Mammary epithelial cell (primary cell): ENCODE measurements at regions not wholly inside any gene's neighbourhood (a gene's known extent, or its start where the extent isn't known, plus 50 kb on each side); places are given as distances from the start of the nearest gene placed in this dataset.

Experiments
- EZH2 ChIP-seq: IDR thresholded peaks from 2 replicates; pipeline ENCODE4 v1.6.1; 2012; ENCODE audit warnings: low read length, inconsistent platforms, borderline replicate concordance
- TF ChIP-seq, protein P1 (sequence below), 2 donors: IDR thresholded peaks in 1 of 2; conservative IDR thresholded peaks in 1 of 2; 2 replicates each; pipeline ENCODE4 v1.5.1; 2011 to 2012; ENCODE audit warnings: inconsistent platforms in 2 of 2, low read length in 2 of 2, mild to moderate bottlenecking in 2 of 2, control low read depth in 1 of 2, low read depth in 1 of 2; ENCODE audit not compliant: insufficient read depth in 1 of 2; ENCODE audit errors: extremely low read depth in 1 of 2

GRCh38 chr5:31000287-31000686, 193.2 kb upstream of the CDH6 start:
- TF ChIP-seq, protein P1, sequence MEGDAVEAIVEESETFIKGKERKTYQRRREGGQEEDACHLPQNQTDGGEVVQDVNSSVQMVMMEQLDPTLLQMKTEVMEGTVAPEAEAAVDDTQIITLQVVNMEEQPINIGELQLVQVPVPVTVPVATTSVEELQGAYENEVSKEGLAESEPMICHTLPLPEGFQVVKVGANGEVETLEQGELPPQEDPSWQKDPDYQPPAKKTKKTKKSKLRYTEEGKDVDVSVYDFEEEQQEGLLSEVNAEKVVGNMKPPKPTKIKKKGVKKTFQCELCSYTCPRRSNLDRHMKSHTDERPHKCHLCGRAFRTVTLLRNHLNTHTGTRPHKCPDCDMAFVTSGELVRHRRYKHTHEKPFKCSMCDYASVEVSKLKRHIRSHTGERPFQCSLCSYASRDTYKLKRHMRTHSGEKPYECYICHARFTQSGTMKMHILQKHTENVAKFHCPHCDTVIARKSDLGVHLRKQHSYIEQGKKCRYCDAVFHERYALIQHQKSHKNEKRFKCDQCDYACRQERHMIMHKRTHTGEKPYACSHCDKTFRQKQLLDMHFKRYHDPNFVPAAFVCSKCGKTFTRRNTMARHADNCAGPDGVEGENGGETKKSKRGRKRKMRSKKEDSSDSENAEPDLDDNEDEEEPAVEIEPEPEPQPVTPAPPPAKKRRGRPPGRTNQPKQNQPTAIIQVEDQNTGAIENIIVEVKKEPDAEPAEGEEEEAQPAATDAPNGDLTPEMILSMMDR (conservative IDR thresholded peaks at IDR 0.05 in 1 of 2, IDR thresholded peaks at IDR 0.05 in 1 of 2; ENCODE audit: extremely low read depth in 1 of 2, insufficient read depth in 1 of 2, low read depth in 1 of 2, low read length in 2 of 2): no peak
- TF ChIP-seq EZH2: no peak
